ENCODE measurements at regions not wholly inside any gene's neighbourhood (a gene's known extent, or its start where the extent isn't known, plus 50 kb on each side); places are given as distances from the start of the nearest gene placed in this dataset.

DNA sequence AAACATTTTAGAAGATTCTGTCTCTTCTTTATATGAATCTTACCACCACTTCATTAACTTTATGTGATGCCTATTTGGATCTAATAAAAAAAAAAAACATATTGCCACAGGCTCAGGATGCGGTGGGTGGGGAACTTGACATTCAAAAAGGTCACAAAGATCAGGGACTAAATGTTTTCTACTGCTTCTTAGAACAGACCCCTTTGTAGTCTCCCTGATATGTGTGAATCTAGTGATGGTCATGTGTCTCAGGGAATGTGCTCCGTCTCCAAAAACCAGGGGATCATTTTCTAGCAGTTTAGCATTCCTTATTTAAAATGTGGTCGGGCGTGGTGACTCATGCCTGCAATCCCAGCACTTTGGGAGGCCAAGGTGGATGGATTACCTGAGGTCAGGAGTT lies 807.8 kb upstream of the CHAC2 start:
- Mint-ChIP-seq H3K36me3 (ENCODE audit: insufficient read depth, unreplicated experiment) (no peaks in the 10 kb centered on the region), H3K9me3 (ENCODE audit: unreplicated experiment) (peaks cover 12% of the 10 kb centered on the region), H3K4me3 (ENCODE audit: unreplicated experiment) (no peak overlapping the region), H3K4me1 (ENCODE audit: insufficient read depth, unreplicated experiment) (peaks cover 12% of the 10 kb centered on the region), H3K27ac (ENCODE audit: low read depth, unreplicated experiment) (no peak overlapping the region), H3K27me3 (ENCODE audit: insufficient read depth, unreplicated experiment) (no peaks in the 10 kb centered on the region)
- intact Hi-C loops (cut with micrococcal nuclease), result loop anchor here (5.0 kb wide), 1 partner anchor 148 kb away; no protein-coding TSS in a partner anchor
- POLR2A ChIA-PET, result no interaction called here
- CTCF ChIA-PET, result interaction anchor here (0.9 kb wide), 1 partner anchor 43 kb away, joined by 3 read pairs; no protein-coding TSS in a partner anchor
- BruUV-seq (replicated peaks), result no TSS peak
- no peak for TF ChIP-seq CTCF (IDR thresholded peaks at IDR 0.05; ENCODE audit: unreplicated experiment)
- no peak for DNase-seq (ENCODE audit: unreplicated experiment)

DNA sequence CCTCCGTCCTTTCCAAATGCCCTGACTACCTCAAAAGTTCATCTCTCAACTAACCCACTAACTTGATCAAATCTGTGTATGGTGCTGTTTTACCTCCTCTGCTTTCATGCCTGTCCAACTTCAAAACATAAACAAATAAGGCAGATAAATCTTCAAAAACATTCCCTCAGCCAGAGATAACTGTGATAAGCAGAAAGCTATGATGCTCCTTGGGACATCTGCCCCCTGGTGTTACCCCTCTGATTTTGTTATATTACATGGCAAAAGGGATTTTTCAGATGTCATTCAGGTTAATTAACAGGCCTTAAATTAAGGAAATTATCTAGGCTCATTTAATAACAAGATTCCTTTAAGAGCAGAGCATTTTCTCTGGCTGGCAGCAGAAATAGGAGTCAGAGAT lies 810.8 kb upstream of the CHAC2 start:
- no peak for DNase-seq (ENCODE audit: unreplicated experiment)
- TF ChIP-seq CTCF (IDR thresholded peaks at IDR 0.05; ENCODE audit: unreplicated experiment), result peak; percentile 34
- no peak overlapping the region for H3K4me3 Mint-ChIP-seq (ENCODE audit: unreplicated experiment)
- H3K4me1 Mint-ChIP-seq (ENCODE audit: insufficient read depth, unreplicated experiment), result peaks cover 12% of the 10 kb centered on the region
- CTCF ChIA-PET, result interaction anchor here (0.9 to 1.0 kb wide), 2 partner anchors 24 to 357 kb away, joined by 3 read pairs; no protein-coding TSS in a partner anchor
- H3K27ac Mint-ChIP-seq (ENCODE audit: low read depth, unreplicated experiment), result no peak overlapping the region
- no peaks in the 10 kb centered on the region for H3K36me3 Mint-ChIP-seq (ENCODE audit: insufficient read depth, unreplicated experiment)
- H3K27me3 Mint-ChIP-seq (ENCODE audit: insufficient read depth, unreplicated experiment), result no peaks in the 10 kb centered on the region
- POLR2A ChIA-PET, result interaction anchor here (0.5 to 0.7 kb wide), 2 partner anchors 22 to 48 kb away, joined by 3 read pairs; no protein-coding TSS in a partner anchor
- no peaks in the 10 kb centered on the region for H3K9me3 Mint-ChIP-seq (ENCODE audit: unreplicated experiment)
- intact Hi-C loops (cut with micrococcal nuclease), result loop anchor here (5.0 kb wide), 1 partner anchor 144 kb away; no protein-coding TSS in a partner anchor
- no TSS peak for BruUV-seq (replicated peaks)

- peaks cover 12% of the 10 kb centered on the region for H3K4me1 Mint-ChIP-seq (ENCODE audit: insufficient read depth, unreplicated experiment)
- no peak for TF ChIP-seq CTCF (IDR thresholded peaks at IDR 0.05; ENCODE audit: unreplicated experiment)
- peak; percentile 18 for DNase-seq (ENCODE audit: unreplicated experiment)
- no peak overlapping the region for H3K27ac Mint-ChIP-seq (ENCODE audit: low read depth, unreplicated experiment)
- H3K9me3 Mint-ChIP-seq (ENCODE audit: unreplicated experiment), result no peaks in the 10 kb centered on the region
- H3K36me3 Mint-ChIP-seq (ENCODE audit: insufficient read depth, unreplicated experiment), result no peaks in the 10 kb centered on the region
- no peaks in the 10 kb centered on the region for H3K27me3 Mint-ChIP-seq (ENCODE audit: insufficient read depth, unreplicated experiment)
- intact Hi-C loops (cut with micrococcal nuclease), result loop anchor here (5.0 kb wide), 1 partner anchor 144 kb away; no protein-coding TSS in a partner anchor
- ChIA-PET CTCF (no interaction called here), POLR2A (interaction anchor here (0.5 to 0.7 kb wide), 2 partner anchors 21 to 47 kb away, joined by 3 read pairs; no protein-coding TSS in a partner anchor)
- H3K4me3 Mint-ChIP-seq (ENCODE audit: unreplicated experiment), result no peak overlapping the region
- no TSS peak for BruUV-seq (replicated peaks)
These were observed 811.5 kb upstream of the CHAC2 start for GRCh38 chr2:52956118-52956517.

DNA sequence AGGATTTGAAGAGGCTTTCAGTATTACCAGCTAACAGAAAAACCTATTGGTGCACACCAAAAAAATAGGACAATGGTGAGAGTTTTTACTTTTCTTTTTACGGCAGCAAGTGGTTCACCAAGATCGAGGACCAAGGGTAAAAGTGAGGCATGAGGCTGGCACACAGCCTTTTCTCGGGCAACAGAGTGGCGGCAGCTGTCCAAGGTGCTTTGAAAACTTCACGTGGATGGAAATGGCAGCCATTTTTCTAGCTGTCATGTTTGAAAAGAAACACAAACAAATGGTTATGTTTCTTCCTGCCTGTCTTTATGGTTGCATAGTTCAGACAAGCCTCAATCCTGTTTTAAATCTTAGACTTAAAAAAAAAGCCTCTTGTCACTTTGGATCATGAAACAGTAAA lies 812.5 kb upstream of the CHAC2 start:
- intact Hi-C loops (cut with micrococcal nuclease), result loop anchor here (5.0 kb wide), 1 partner anchor 143 kb away; no protein-coding TSS in a partner anchor
- ChIA-PET POLR2A (interaction anchor here (0.7 kb wide), 1 partner anchor 20 kb away, joined by 3 read pairs; no protein-coding TSS in a partner anchor), CTCF (interaction anchor here (0.6 kb wide), 2 partner anchors 10 to 1939 kb away, joined by 3 read pairs; no protein-coding TSS in a partner anchor)

More for the DNA sequence above, 812.5 kb upstream of the CHAC2 start:
- no peak for DNase-seq (ENCODE audit: unreplicated experiment)
- Mint-ChIP-seq H3K27me3 (ENCODE audit: insufficient read depth, unreplicated experiment) (no peaks in the 10 kb centered on the region), H3K27ac (ENCODE audit: low read depth, unreplicated experiment) (no peak overlapping the region), H3K4me3 (ENCODE audit: unreplicated experiment) (no peak overlapping the region), H3K36me3 (ENCODE audit: insufficient read depth, unreplicated experiment) (no peaks in the 10 kb centered on the region), H3K4me1 (ENCODE audit: insufficient read depth, unreplicated experiment) (peaks cover 12% of the 10 kb centered on the region), H3K9me3 (ENCODE audit: unreplicated experiment) (no peaks in the 10 kb centered on the region)
- TF ChIP-seq CTCF (IDR thresholded peaks at IDR 0.05; ENCODE audit: unreplicated experiment), result no peak
- BruUV-seq (replicated peaks), result no TSS peak
